ENCODE measurements at regions not wholly inside any gene's neighbourhood (a gene's known extent, or its start where the extent isn't known, plus 50 kb on each side); places are given as distances from the start of the nearest gene placed in this dataset.

GRCh38 chr15:70566989-70567388, 196.4 kb downstream of the UACA start:
- Histone ChIP-seq H3K36me3 (ENCODE audit: control insufficient read depth, insufficient read depth, low read length) (no peaks in the 10 kb centered on the region), H3K4me3 (ENCODE audit: low read depth, low read length) (no peak overlapping the region), H2AFZ (no peak overlapping the region), H3K9me3 (ENCODE audit: control insufficient read depth, low read length) (no peaks in the 10 kb centered on the region), H3K27me3 (ENCODE audit: control insufficient read depth, insufficient read depth, low read length) (no peaks in the 10 kb centered on the region), H3K4me1 (no peaks in the 10 kb centered on the region), H3K79me2 (no peaks in the 10 kb centered on the region), H3K27ac (no peak overlapping the region), H3K9ac (no peak overlapping the region), H3K4me2 (ENCODE audit: low read length) (no peak overlapping the region)
- TF ChIP-seq, protein P1, sequence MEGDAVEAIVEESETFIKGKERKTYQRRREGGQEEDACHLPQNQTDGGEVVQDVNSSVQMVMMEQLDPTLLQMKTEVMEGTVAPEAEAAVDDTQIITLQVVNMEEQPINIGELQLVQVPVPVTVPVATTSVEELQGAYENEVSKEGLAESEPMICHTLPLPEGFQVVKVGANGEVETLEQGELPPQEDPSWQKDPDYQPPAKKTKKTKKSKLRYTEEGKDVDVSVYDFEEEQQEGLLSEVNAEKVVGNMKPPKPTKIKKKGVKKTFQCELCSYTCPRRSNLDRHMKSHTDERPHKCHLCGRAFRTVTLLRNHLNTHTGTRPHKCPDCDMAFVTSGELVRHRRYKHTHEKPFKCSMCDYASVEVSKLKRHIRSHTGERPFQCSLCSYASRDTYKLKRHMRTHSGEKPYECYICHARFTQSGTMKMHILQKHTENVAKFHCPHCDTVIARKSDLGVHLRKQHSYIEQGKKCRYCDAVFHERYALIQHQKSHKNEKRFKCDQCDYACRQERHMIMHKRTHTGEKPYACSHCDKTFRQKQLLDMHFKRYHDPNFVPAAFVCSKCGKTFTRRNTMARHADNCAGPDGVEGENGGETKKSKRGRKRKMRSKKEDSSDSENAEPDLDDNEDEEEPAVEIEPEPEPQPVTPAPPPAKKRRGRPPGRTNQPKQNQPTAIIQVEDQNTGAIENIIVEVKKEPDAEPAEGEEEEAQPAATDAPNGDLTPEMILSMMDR (IDR thresholded peaks at IDR 0.05), result no peak

- Histone ChIP-seq H3K9ac (no peak overlapping the region), H2AFZ (no peak overlapping the region), H3K4me3 (ENCODE audit: low read depth, low read length) (no peak overlapping the region), H3K36me3 (ENCODE audit: control insufficient read depth, insufficient read depth, low read length) (no peaks in the 10 kb centered on the region), H3K4me1 (no peaks in the 10 kb centered on the region), H3K27ac (no peak overlapping the region), H3K9me3 (ENCODE audit: control insufficient read depth, low read length) (no peaks in the 10 kb centered on the region), H3K79me2 (no peaks in the 10 kb centered on the region), H3K4me2 (ENCODE audit: low read length) (no peak overlapping the region), H3K27me3 (ENCODE audit: control insufficient read depth, insufficient read depth, low read length) (no peaks in the 10 kb centered on the region)
- TF ChIP-seq, protein P1 (IDR thresholded peaks at IDR 0.05), result no peak
Observed at GRCh38 chr15:70566047-70566835, 197.1 kb downstream of the UACA start.

DNA sequence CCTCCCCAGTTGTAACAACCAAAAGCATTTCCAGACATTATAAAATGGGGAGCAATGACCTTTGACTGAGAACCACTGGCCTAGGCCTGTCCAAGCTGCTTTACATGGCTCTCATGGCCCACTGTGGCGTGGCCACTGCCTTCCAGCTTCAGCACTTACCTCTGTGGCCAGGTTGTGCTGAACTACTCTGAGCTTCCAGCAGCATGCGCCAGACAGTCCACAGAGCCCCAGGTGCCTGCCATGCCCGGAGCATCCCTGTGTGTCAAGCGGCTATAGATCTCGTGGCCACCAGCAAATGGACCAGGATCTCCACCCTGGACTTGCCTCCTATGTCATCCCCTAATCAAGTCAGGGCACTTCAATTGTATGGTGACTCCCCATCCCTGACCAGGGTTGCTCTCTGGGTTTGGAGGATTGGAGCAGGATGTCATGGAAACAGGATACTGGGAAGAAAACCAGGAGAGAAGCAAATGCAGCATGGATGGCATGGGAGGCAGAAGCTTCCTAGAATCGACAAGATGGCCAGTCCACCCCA, 199.7 kb downstream of the UACA start:
- Histone ChIP-seq H3K4me1 (peaks cover 2% of the 10 kb centered on the region), H3K79me2 (no peaks in the 10 kb centered on the region), H3K9ac (no peak overlapping the region), H3K27me3 (ENCODE audit: control insufficient read depth, insufficient read depth, low read length) (no peaks in the 10 kb centered on the region), H3K4me2 (ENCODE audit: low read length) (no peak overlapping the region), H3K9me3 (ENCODE audit: control insufficient read depth, low read length) (no peaks in the 10 kb centered on the region), H3K4me3 (ENCODE audit: low read depth, low read length) (no peak overlapping the region), H3K27ac (no peak overlapping the region), H3K36me3 (ENCODE audit: control insufficient read depth, insufficient read depth, low read length) (no peaks in the 10 kb centered on the region), H2AFZ (no peak overlapping the region)
- TF ChIP-seq, protein P1 (IDR thresholded peaks at IDR 0.05), result no peak

DNA sequence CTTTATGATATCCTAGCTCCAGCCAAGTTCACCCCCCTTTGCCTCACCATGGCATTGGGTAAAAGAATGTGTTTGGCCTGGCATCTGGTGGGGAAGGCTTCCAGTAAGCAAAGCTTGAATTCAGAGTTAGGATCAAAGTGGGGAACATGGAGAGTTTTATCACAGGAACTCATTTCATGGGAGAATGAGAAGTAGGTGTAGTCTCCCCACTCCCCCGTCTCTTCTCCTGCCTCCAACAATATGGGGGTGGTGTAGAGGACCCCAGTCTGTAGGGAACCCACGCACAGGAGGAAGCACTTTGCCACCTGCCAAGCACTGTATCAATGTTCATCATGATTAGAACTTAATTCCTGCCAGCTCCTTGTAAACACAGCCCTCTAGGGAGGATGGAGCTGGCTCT, 200.5 kb downstream of the UACA start:
- no peak overlapping the region for H3K4me2 ChIP-seq (ENCODE audit: low read length)
- no peaks in the 10 kb centered on the region for H3K79me2 ChIP-seq
- no peak overlapping the region for H3K27ac ChIP-seq
- no peaks in the 10 kb centered on the region for H3K9me3 ChIP-seq (ENCODE audit: control insufficient read depth, low read length)
- no peaks in the 10 kb centered on the region for H3K36me3 ChIP-seq (ENCODE audit: control insufficient read depth, insufficient read depth, low read length)
- TF ChIP-seq, protein P1 (IDR thresholded peaks at IDR 0.05), result no peak
- H3K4me1 ChIP-seq, result peaks cover 2% of the 10 kb centered on the region
- H3K9ac ChIP-seq, result no peak overlapping the region
- no peak overlapping the region for H2AFZ ChIP-seq
- H3K4me3 ChIP-seq (ENCODE audit: low read depth, low read length), result no peak overlapping the region
- no peaks in the 10 kb centered on the region for H3K27me3 ChIP-seq (ENCODE audit: control insufficient read depth, insufficient read depth, low read length)

DNA sequence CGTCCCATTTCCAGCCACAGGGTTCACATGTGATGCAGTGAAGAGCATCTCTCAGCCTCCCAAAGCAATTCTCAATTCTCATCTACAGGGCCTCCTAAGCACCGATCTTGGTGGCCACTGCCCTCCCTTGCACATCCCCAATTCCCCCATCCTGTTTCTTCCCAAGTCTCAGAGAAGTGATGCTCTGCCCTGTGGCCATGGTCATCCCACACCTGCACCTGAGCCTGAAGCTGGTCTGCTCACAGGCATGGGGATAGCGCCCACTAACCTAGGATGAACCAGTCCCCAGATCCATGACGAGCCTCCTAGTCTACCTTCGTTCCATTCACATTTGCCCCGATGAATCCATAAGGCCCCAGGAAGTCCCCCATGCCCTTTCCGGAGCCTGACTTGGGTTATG, 201.5 kb downstream of the UACA start:
- no peak overlapping the region for H2AFZ ChIP-seq
- H3K79me2 ChIP-seq, result no peaks in the 10 kb centered on the region
- H3K4me2 ChIP-seq (ENCODE audit: low read length), result no peak overlapping the region
- no peak overlapping the region for H3K27ac ChIP-seq
- H3K9ac ChIP-seq, result no peak overlapping the region
- TF ChIP-seq, protein P1 (IDR thresholded peaks at IDR 0.05), result no peak
- peaks cover 2% of the 10 kb centered on the region for H3K4me1 ChIP-seq
- H3K9me3 ChIP-seq (ENCODE audit: control insufficient read depth, low read length), result no peaks in the 10 kb centered on the region
- H3K36me3 ChIP-seq (ENCODE audit: control insufficient read depth, insufficient read depth, low read length), result no peaks in the 10 kb centered on the region
- no peaks in the 10 kb centered on the region for H3K27me3 ChIP-seq (ENCODE audit: control insufficient read depth, insufficient read depth, low read length)
- no peak overlapping the region for H3K4me3 ChIP-seq (ENCODE audit: low read depth, low read length)

Measured in parathyroid adenoma (tissue), 2 donors.